ENCODE measurements at regions not wholly inside any gene's neighbourhood (a gene's known extent, or its start where the extent isn't known, plus 50 kb on each side); places are given as distances from the start of the nearest gene placed in this dataset.

DNA sequence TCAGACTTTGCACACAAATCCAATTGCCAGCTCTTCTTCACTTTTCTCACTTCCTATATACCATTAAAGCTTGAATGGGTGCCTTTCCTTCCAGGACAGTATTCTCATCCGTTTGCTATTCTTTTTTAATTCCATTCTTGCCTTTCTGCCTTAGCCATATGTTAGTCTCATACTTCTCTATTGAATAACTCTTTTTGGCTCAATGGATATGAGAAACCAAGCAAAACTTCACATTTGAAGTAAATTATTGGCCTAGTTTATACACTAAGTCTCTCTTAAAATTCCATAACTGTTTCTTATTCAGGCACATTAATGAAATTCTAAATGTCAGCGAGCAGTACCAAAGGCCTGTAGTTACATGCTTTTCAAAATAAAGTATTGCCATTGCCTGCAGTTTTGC, 129.6 kb upstream of the FRY start:
- Histone ChIP-seq H3K79me2 (ENCODE audit: control insufficient read depth, insufficient read depth, low read length) (no peaks in the 10 kb centered on the region), H3K4me1 (ENCODE audit: control insufficient read depth in 2 of 2, insufficient read depth in 2 of 2, low read length in 2 of 2) (peaks cover 13 to 16% of the 10 kb centered on the region in 2 donors), H3K27ac (ENCODE audit: low read length in 2 of 2) (no peak overlapping the region), H3K9me3 (ENCODE audit: control extremely low read depth in 1 of 3, control insufficient read depth in 2 of 3, insufficient read depth in 1 of 3, low read length in 2 of 3) (peaks cover 0 to 3% (median 0%) of the 10 kb centered on the region in 3 donors), H3K9ac (ENCODE audit: low read length) (no peak overlapping the region), H4K20me1 (ENCODE audit: control insufficient read depth, insufficient read depth, low read length, poor library complexity, severe bottlenecking) (no peaks in the 10 kb centered on the region), H3K4me2 (replicated peaks; ENCODE audit: low read depth, low read length, poor library complexity, severe bottlenecking) (no peak overlapping the region), H3K27me3 (replicated peaks in 1 of 4; ENCODE audit: control extremely low read depth in 1 of 4, control insufficient read depth in 3 of 4, insufficient read depth in 4 of 4, low read length in 3 of 4) (no peaks in the 10 kb centered on the region), H3K4me3 (ENCODE audit: control extremely low read depth in 1 of 5, extremely low read depth in 1 of 5, insufficient read depth in 1 of 5, low read depth in 2 of 5, low read length in 4 of 5) (no peak overlapping the region), H2AFZ (ENCODE audit: insufficient read depth, low read depth, low read length, poor library complexity, severe bottlenecking) (no peak overlapping the region), H3K36me3 (replicated peaks in 1 of 2; ENCODE audit: control extremely low read depth in 1 of 2, control insufficient read depth in 1 of 2, extremely low read depth in 1 of 2, insufficient read depth in 2 of 2, low read length in 1 of 2) (no peaks in the 10 kb centered on the region)
- POLR2A ChIA-PET, result no interaction called here
- CTCF ChIA-PET, result no interaction called here
- Mint-ChIP-seq H3K27ac (no peak overlapping the region), H3K27me3 (no peaks in the 10 kb centered on the region), H3K4me1 (peaks cover 6% of the 10 kb centered on the region), H3K9me3 (ENCODE audit: insufficient read depth) (no peaks in the 10 kb centered on the region), H3K4me3 (no peak overlapping the region)
- no peak for DNase-seq
- intact Hi-C loops (cut with micrococcal nuclease), result no loop called here
- WGBS (ENCODE audit: insufficient coverage), result 100% methylated on average over 1 of the region's 2 CpGs
- no peak for TF ChIP-seq EZH2 (IDR thresholded peaks at IDR 0.05; ENCODE audit: borderline replicate concordance, insufficient read depth, low read depth, low read length, poor library complexity, severe bottlenecking)
- TF ChIP-seq, protein P1, sequence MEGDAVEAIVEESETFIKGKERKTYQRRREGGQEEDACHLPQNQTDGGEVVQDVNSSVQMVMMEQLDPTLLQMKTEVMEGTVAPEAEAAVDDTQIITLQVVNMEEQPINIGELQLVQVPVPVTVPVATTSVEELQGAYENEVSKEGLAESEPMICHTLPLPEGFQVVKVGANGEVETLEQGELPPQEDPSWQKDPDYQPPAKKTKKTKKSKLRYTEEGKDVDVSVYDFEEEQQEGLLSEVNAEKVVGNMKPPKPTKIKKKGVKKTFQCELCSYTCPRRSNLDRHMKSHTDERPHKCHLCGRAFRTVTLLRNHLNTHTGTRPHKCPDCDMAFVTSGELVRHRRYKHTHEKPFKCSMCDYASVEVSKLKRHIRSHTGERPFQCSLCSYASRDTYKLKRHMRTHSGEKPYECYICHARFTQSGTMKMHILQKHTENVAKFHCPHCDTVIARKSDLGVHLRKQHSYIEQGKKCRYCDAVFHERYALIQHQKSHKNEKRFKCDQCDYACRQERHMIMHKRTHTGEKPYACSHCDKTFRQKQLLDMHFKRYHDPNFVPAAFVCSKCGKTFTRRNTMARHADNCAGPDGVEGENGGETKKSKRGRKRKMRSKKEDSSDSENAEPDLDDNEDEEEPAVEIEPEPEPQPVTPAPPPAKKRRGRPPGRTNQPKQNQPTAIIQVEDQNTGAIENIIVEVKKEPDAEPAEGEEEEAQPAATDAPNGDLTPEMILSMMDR (IDR thresholded peaks at IDR 0.05), result no peak
- no peak for ATAC-seq (ENCODE audit: low read depth)

DNA sequence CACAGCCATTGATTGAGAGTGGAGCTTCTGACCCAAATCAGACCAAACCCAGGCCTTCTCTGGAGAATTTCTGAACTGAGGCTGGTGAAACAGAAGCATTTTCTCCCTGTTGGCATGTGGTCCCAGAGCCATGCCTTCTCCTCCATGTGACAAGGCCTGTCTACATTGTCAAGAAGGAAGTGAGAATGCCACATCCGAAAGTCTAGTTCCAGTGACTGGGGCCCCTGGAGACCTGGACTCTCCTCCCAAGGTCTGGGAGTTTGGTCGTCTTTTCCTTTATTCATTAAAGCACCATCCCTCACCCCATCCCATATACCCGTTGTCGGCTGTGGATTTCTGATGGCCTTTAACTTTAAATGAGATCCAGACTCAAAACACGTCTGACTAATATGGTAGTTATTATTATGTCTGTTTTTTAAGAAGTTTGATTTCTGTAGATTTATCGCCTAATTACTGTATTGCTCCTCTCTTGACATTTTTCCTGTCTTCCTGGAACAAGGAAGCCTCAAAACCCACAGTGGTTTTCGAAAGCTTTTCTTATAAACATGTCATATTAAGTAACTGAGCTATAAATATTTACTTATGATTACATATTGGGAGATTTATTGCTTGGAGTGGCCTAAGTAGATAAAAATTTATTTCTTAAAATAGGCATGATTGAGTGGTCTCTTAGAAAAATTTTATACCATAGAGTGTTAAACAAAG, 128.3 kb upstream of the FRY start:
- peaks cover 0 to 3% (median 0%) of the 10 kb centered on the region in 3 donors for H3K9me3 ChIP-seq (ENCODE audit: control extremely low read depth in 1 of 3, control insufficient read depth in 2 of 3, insufficient read depth in 1 of 3, low read length in 2 of 3)
- H3K36me3 ChIP-seq (replicated peaks in 1 of 2; ENCODE audit: control extremely low read depth in 1 of 2, control insufficient read depth in 1 of 2, extremely low read depth in 1 of 2, insufficient read depth in 2 of 2, low read length in 1 of 2), result no peaks in the 10 kb centered on the region
- H3K4me2 ChIP-seq (replicated peaks; ENCODE audit: low read depth, low read length, poor library complexity, severe bottlenecking), result no peak overlapping the region
- Mint-ChIP-seq H3K27me3 (peaks cover 6% of the 10 kb centered on the region), H3K4me3 (no peak overlapping the region), H3K9me3 (ENCODE audit: insufficient read depth) (no peaks in the 10 kb centered on the region), H3K4me1 (peaks cover 4% of the 10 kb centered on the region), H3K27ac (no peak overlapping the region)
- intact Hi-C loops (cut with micrococcal nuclease), result no loop called here
- H4K20me1 ChIP-seq (ENCODE audit: control insufficient read depth, insufficient read depth, low read length, poor library complexity, severe bottlenecking), result no peaks in the 10 kb centered on the region
- peaks cover 5 to 6% of the 10 kb centered on the region in 2 donors for H3K4me1 ChIP-seq (ENCODE audit: control insufficient read depth in 2 of 2, insufficient read depth in 2 of 2, low read length in 2 of 2)
- no peaks in the 10 kb centered on the region for H3K79me2 ChIP-seq (ENCODE audit: control insufficient read depth, insufficient read depth, low read length)
- H2AFZ ChIP-seq (ENCODE audit: insufficient read depth, low read depth, low read length, poor library complexity, severe bottlenecking), result no peak overlapping the region
- no peak overlapping the region for H3K9ac ChIP-seq (ENCODE audit: low read length)
- ChIA-PET CTCF (no interaction called here), POLR2A (no interaction called here)
- H3K27me3 ChIP-seq (replicated peaks in 1 of 4; ENCODE audit: control extremely low read depth in 1 of 4, control insufficient read depth in 3 of 4, insufficient read depth in 4 of 4, low read length in 3 of 4), result no peaks in the 10 kb centered on the region
- H3K27ac ChIP-seq (ENCODE audit: low read length in 2 of 2), result no peak overlapping the region
- WGBS (ENCODE audit: insufficient coverage), result 50% methylated on average over 1 of the region's 7 CpGs
- TF ChIP-seq EZH2 (IDR thresholded peaks at IDR 0.05; ENCODE audit: borderline replicate concordance, insufficient read depth, low read depth, low read length, poor library complexity, severe bottlenecking), result no peak
- TF ChIP-seq, protein P1 (IDR thresholded peaks at IDR 0.05), result no peak
- no peak for ATAC-seq (ENCODE audit: low read depth)
- H3K4me3 ChIP-seq (ENCODE audit: control extremely low read depth in 1 of 5, extremely low read depth in 1 of 5, insufficient read depth in 1 of 5, low read depth in 2 of 5, low read length in 4 of 5), result no peak overlapping the region
- DNase-seq, result no peak

Data from B cell (primary cell).